8988T (cell line): ENCODE measurements at regions not wholly inside any gene's neighbourhood (a gene's known extent, or its start where the extent isn't known, plus 50 kb on each side); places are given as distances from the start of the nearest gene placed in this dataset.

Source experiments
- DNase-seq: peaks from one replicate; pipeline ENCODE4 v3.0.0; 2011

- DNase-seq: no peak
These were observed 92.7 kb upstream of the PGRMC2 start for GRCh38 chr4:128380306-128380705.

DNA sequence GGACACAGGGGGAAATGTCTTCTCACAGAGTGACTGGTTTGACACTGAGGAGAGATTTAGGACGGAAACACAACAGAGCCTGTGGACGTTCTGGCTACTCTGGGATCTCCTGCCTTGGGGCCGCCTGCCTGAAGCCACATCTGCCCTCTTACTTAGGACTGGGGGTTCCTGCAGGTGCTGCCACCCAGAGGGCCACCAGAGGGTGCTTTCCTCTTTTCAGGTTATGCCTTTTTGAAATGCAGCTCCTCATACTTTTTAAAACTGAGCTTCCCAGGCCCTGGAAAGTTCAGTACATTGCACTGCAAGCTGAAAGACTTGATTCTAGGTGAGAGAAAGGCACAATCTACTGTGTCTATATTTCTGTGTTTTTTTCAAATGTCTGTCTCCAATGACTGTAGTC is 92.2 kb upstream of the PGRMC2 start:
- no peak for DNase-seq

- no peak for DNase-seq
These were observed 91.1 kb upstream of the PGRMC2 start for GRCh38 chr4:128378668-128379067.

DNA sequence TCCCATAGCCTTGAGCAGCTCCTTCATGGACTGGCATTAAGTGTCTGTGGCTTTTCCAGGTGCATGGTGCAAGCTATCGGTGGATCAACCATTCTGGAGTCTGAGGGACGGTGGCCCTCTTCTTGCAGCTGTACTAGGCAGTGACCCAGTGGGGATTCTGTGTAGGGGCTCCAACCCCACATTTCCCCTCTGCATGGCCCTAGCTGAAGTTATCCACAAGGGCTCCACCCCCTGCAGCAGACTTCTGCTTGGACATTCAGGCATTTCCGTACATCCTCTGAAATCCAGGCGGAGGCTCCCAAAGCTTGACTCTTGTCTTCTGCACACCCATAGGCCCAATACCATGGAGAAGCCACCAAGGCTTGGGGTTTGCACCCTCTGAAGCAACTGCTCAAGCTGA is 89.3 kb upstream of the PGRMC2 start:
- no peak for DNase-seq

DNA sequence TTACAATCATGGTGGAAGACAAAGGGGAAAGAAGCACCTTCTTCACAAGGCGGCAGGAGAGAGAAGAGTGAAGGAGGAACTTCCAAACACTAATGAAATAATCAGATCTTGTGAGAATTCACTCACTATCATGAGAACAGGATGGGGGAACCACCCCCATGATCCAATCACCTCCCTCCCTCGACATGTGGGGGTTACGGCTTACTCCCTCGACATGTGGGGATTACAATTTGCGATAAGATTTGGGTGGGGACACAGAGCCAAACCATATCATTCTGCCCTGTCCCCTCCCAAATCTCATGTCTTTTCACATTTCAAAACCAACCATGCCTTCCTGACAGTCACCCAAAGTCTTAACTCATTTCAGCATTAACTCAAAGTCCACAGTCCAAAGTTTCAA is 88.7 kb upstream of the PGRMC2 start:
- no peak for DNase-seq

DNA sequence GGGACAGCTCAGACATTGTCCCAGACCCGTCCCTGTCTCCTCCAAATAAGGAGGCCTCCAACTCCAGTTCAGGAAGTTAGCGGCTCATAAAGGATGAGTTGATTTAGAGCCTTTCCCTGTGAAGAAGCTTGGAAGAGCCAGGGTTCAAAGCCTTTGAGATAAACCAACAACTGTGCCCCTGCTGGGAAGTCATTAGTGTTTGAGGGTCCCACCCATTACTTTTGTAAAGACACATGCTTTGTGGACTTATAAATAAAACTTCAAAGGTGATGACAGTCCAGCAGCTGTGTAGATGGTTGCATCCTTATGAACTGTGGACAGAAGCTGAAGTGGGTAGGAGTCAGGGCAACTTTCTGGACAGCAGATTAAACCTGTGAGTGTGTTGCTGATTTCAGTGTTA is 86.0 kb upstream of the PGRMC2 start:
- no peak for DNase-seq

- DNase-seq: no peak
These were observed 84.3 kb upstream of the PGRMC2 start for GRCh38 chr4:128371876-128372275.

DNA sequence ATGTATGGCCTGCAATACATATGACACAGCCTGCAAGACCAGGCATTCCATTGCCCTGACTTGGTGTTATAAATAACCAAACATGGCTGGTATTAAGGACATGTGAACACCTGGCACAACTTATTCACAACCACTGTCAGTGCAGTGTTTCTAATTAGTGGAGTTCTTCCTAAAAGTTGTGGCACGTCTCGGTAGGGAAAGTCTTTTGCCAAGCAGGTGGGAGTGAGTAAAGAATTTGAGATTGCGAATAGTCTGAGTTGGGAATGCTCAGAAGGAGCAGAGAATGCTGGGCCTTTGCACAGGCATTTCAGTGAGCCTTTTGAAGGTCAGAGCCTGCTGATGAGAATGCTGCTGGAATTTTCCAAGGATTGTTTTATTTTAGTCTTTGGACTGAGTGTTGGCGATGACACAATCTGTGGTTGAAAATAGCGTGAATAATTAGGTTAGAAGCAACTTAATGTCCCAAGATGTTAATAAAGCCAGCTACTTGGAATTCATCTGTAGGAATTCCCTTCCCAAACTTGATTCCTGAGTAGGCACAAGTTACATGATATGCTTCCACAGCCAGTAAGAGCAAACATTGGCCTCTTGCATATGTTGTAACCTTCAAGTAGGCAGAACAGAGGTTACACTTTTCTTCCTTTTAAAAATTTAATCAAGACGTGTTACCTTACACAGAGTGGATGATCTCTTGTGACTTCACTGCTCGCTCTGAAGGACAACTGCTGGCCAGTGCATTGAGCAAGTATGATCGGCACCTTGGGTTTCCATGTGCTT is 83.6 kb upstream of the PGRMC2 start:
- no peak for DNase-seq

DNA sequence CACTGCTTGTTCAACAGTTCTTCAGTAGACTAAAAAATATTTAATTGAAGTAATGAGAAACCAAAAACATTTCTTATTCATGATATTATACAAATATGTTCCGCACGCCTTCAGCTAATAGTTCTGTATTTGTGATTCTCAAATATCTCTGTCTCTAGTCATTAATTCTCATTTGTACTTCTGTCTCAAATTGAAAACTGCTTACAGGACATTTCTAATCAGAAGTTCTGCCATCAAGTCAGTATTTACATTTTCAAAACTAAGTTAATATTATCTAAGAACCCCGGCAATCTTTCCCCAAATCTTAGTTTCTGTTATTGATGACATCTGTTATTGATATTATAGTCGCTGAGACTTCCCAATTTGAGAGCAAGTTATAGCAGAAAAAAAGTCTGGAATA is 78.6 kb upstream of the PGRMC2 start:
- DNase-seq: no peak

DNA sequence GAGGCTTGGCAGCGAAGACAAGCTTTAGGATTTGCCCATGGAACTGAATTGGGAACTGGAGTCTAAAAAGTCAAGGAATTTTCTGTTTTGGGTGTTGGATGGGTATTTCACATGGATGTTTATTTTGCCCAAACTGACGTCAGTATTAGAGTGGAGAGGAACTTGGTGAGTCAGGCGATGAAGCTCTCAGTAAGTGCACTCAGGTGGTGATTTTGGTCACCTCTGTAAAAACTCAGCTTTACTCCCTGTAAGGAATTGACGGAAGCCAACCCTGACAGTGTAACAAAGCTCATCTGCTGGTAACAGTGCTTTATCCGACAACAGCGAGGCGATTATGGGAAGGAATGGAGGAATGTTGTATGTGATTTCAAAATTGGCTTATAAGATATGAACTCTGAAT is 77.0 kb upstream of the PGRMC2 start:
- DNase-seq: no peak

DNA sequence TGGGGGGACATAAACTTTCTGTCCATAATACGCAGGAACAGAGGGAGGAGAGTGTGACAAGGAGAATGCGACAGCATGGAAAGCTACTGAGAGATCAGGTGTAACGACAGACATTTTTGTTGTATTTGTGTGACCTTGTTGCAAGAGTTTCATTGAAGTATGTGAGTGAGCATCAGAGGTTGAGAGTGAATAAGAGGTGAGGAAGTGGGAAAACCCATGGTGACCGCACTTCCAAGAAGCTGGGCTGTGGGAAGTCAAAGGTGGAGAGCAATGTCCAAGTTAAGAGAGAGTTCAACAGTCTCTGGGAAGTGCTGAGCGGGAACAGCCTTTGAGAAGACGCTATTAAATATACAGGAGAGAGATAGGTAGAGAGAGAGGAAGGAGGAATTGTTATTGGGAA is 76.4 kb upstream of the PGRMC2 start:
- DNase-seq: no peak

DNA sequence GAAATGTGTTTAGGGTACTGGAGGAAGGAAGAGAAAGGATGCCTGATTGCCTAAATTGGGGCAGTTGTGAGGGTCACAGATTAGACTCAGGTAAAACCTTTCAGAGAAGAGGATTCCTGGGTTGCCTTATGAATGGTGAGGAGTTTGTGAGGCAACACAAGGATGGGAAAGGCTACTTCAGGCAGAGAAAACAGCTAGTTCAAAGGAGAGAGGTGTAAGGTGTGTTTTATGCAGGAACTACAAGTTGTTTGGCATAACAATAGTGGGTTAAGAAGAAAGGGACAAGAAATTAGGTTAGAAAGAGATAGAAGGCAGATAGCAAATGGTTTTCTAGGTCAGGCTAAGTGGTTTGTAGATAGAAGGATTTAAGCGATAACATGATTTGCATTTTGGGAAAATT is 75.1 kb upstream of the PGRMC2 start:
- no peak for DNase-seq

DNA sequence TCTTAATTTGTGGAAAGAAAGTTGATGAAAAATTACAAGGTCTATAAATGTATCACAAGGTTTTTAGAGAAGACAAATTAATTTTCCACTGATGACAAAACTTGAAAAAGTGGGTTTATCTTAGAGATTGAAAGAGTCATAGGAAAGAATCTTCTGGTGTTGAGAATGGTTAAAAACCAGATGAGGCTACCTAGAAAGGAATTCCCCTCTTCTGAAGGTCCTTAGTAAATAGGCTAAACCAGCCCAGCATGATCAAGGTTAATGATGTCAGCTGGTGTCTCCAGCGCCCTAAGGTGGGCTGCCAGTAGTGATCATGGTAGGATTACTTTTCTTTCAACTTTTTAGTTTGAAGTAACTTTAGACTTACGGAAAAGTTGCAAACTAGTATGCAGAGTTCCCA is 71.8 kb upstream of the PGRMC2 start:
- no peak for DNase-seq

DNA sequence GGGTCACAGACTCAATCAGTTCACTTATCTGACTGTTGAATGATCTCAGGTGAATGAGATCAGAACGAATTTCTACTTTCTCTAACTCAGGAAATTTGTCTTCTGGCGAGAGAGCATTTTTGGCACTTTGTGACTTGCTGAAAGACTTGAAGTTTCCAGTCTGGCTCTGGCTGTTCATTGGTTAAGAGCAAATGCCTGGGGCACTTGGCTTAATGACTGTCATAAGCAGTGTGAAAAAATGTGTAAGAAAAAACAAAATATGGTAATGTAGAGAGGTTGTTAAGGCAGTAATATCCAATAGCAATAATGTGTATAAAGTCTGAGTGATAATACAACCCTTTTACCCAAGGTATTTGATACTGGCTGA is 71.3 kb upstream of the PGRMC2 start:
- DNase-seq: no peak

DNA sequence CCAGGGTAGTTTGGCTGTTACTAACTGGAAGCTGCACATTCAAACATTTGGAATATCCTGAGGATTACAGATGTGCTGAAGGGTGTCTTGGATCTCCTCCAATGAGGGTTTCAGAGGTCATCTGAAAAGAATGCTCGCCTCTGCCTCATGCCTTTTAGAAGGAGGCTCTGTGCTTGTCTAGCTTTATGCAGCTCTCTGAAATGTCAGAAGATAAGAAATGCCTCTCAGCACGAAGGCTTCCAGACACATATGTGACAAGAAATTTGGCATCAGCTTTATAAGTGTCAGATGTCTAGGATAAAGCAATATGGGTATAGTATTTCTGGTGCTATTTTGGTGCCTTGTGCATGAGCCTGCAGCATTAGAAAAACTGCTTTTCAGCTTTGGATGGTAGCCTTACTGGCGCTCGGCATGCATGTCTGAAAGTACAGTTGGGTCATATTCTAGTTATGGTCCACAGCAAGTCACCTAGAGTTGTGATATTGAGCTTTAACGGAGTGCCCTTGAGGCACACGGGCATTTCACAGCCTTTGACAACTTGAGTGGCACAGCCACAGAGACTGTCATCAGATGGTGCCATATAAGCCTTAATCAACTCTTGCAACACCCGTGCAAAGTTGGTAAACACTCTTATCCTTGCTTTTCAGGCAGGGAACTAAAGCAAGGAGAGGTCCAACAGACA is 70.8 kb upstream of the PGRMC2 start:
- peak; percentile 8 for DNase-seq

- DNase-seq: no peak
These were observed 69.7 kb upstream of the PGRMC2 start for GRCh38 chr4:128357286-128357685.

DNA sequence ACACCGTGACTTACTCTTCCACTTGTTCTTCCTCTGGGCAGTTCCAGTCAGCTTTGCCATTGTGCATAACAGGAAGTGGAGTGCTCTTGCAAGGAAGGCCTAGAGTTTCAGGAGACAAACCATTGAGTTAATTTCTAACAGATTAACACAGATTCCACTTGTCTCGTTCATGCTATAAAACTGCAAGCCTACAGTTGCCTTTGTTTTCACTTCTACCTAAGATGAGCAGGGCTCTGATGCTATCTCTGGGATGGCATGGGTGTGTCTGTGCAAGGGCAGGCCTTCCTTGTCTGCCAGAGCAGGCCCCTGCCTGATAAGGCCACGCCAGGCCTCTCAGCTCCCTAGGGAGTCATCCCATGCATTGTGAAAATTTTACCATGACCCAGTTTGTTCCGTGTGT is 67.7 kb upstream of the PGRMC2 start:
- no peak for DNase-seq

GRCh38 chr4:128354205-128354821 is 66.7 kb upstream of the PGRMC2 start:
- DNase-seq: peak; percentile 16

- no peak for DNase-seq
These were observed 66.2 kb upstream of the PGRMC2 start for GRCh38 chr4:128353791-128354190.

DNA sequence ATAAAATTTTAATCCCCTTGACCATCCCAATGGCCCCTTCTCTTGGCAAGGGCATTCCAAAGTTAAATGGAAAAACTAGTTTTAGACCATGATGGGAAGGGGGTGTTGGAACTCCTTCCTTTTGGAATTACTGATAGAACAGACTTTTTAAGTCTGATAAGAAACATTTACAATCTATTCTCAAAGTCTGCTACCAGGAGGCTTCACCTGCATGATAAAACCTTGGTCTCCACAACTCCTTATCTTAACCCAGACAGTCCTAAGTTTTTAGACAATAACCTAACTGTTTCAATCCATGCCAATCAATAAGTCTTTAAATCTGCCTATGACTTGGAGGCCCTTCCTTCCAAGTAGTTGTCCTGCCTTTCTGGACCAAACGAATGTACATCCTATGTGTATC is 63.9 kb upstream of the PGRMC2 start:
- no peak for DNase-seq

GRCh38 chr4:128350449-128351045 is 62.9 kb upstream of the PGRMC2 start:
- DNase-seq: no peak

DNA sequence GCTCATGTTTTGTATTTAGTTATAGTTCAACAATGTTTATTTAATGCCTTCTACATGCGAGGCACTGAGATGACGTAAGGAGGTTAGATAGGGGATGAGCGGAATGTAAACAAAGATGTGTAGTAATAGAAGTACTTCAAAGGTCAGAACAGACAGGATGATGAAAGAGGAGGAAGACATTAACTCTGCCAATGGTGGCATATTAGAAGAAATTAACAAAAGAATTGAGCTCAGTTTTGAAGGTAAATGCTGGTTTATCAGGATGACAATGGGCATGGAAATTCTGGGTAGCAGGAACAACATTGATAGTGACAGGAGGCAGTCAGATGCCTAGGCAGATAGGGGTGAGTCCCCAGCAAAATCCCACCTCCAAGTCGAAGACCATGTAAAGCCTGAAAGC is 62.3 kb upstream of the PGRMC2 start:
- no peak for DNase-seq

- no peak for DNase-seq
These were observed 60.5 kb upstream of the PGRMC2 start for GRCh38 chr4:128347930-128348660.
